IPS-18c (cell line): ENCODE measurements at regions not wholly inside any gene's neighbourhood (a gene's known extent, or its start where the extent isn't known, plus 50 kb on each side); places are given as distances from the start of the nearest gene placed in this dataset.

Source experiments
- H3K4me3 ChIP-seq: 2 replicates; pipeline ENCODE4 v1.7.0; 2013; ENCODE audit warnings: low read depth, mild to moderate bottlenecking, low read length, moderate library complexity; ENCODE audit not compliant: insufficient read depth
- H3K9me3 ChIP-seq: one replicate; pipeline ENCODE4 v1.6.1; 2013; ENCODE audit warnings: mild to moderate bottlenecking, low read length, moderate library complexity; ENCODE audit not compliant: control insufficient read depth, insufficient read depth

- Histone ChIP-seq H3K9me3 (no peaks in the 10 kb centered on the region), H3K4me3 (no peak overlapping the region)
Observed at GRCh38 chr7:33661430-33662160, 243.7 kb upstream of the BMPER start.

GRCh38 chr7:33666531-33666930 lies 238.8 kb upstream of the BMPER start:
- H3K4me3 ChIP-seq: no peak overlapping the region
- H3K9me3 ChIP-seq: no peaks in the 10 kb centered on the region

GRCh38 chr7:33667196-33667595 lies 238.1 kb upstream of the BMPER start:
- Histone ChIP-seq H3K4me3 (no peak overlapping the region), H3K9me3 (no peaks in the 10 kb centered on the region)

- no peak overlapping the region for H3K4me3 ChIP-seq
Observed at GRCh38 chr7:33669251-33669670, 236.1 kb upstream of the BMPER start.

GRCh38 chr7:33671531-33672262 lies 233.6 kb upstream of the BMPER start:
- no peaks in the 10 kb centered on the region for H3K9me3 ChIP-seq
- H3K4me3 ChIP-seq: no peak overlapping the region

More at GRCh38 chr7:33669251-33669670, 236.1 kb upstream of the BMPER start:
- no peaks in the 10 kb centered on the region for H3K9me3 ChIP-seq

GRCh38 chr7:33673029-33673700 lies 232.2 kb upstream of the BMPER start:
- no peak overlapping the region for H3K4me3 ChIP-seq
- H3K9me3 ChIP-seq: no peaks in the 10 kb centered on the region

- H3K4me3 ChIP-seq: no peak overlapping the region
- H3K9me3 ChIP-seq: no peaks in the 10 kb centered on the region
Observed at GRCh38 chr7:33674804-33675411, 230.4 kb upstream of the BMPER start.

- Histone ChIP-seq H3K9me3 (no peaks in the 10 kb centered on the region), H3K4me3 (no peak overlapping the region)
Observed at GRCh38 chr7:33677556-33677955, 227.8 kb upstream of the BMPER start.

- Histone ChIP-seq H3K9me3 (no peaks in the 10 kb centered on the region), H3K4me3 (no peak overlapping the region)
Observed at GRCh38 chr7:33678569-33679335, 226.6 kb upstream of the BMPER start.

- Histone ChIP-seq H3K9me3 (no peaks in the 10 kb centered on the region), H3K4me3 (no peak overlapping the region)
Observed at GRCh38 chr7:33680682-33681081, 224.7 kb upstream of the BMPER start.

GRCh38 chr7:33685503-33685902 lies 219.8 kb upstream of the BMPER start:
- Histone ChIP-seq H3K4me3 (no peak overlapping the region), H3K9me3 (no peaks in the 10 kb centered on the region)

GRCh38 chr7:33685981-33686683 lies 219.2 kb upstream of the BMPER start:
- H3K4me3 ChIP-seq: no peak overlapping the region
- no peaks in the 10 kb centered on the region for H3K9me3 ChIP-seq

GRCh38 chr7:33687625-33688024 lies 217.7 kb upstream of the BMPER start:
- no peaks in the 10 kb centered on the region for H3K9me3 ChIP-seq
- H3K4me3 ChIP-seq: no peak overlapping the region

- no peaks in the 10 kb centered on the region for H3K9me3 ChIP-seq
- H3K4me3 ChIP-seq: no peak overlapping the region
Observed at GRCh38 chr7:33691180-33691579, 214.2 kb upstream of the BMPER start.

GRCh38 chr7:33692956-33693355 lies 212.4 kb upstream of the BMPER start:
- Histone ChIP-seq H3K9me3 (no peaks in the 10 kb centered on the region), H3K4me3 (no peak overlapping the region)

- Histone ChIP-seq H3K9me3 (no peaks in the 10 kb centered on the region), H3K4me3 (no peak overlapping the region)
Observed at GRCh38 chr7:33694006-33694405, 211.3 kb upstream of the BMPER start.
